HS-27A (cell line): ENCODE measurements at regions not wholly inside any gene's neighbourhood (a gene's known extent, or its start where the extent isn't known, plus 50 kb on each side); places are given as distances from the start of the nearest gene placed in this dataset.

Experiments
- DNase-seq: peaks from one replicate; pipeline ENCODE4 v3.0.0-alpha.2; 2012; ENCODE audit warnings: low read depth, missing footprints

- DNase-seq = no peak
These were observed 64.9 kb upstream of the CELF2 start for GRCh38 chr10:10952800-10953199.

GRCh38 chr10:10956681-10957542 is 60.8 kb upstream of the CELF2 start:
- no peak for DNase-seq

- DNase-seq = no peak
These were observed 59.6 kb upstream of the CELF2 start for GRCh38 chr10:10958041-10958440.

GRCh38 chr10:10959666-10960065 is 58.0 kb upstream of the CELF2 start:
- DNase-seq = no peak

- no peak for DNase-seq
These were observed 57.1 kb upstream of the CELF2 start for GRCh38 chr10:10960534-10960933.

GRCh38 chr10:10961072-10961471 is 56.6 kb upstream of the CELF2 start:
- DNase-seq = no peak

- DNase-seq = no peak
These were observed 50.6 kb upstream of the CELF2 start for GRCh38 chr10:10967029-10967428.

- no peak for DNase-seq
These were observed 50.0 kb upstream of the CELF2 start for GRCh38 chr10:10967581-10968256.
